ENCODE measurements at regions not wholly inside any gene's neighbourhood (a gene's known extent, or its start where the extent isn't known, plus 50 kb on each side); places are given as distances from the start of the nearest gene placed in this dataset.

GRCh38 chr15:95429345-95429744 lies 901.2 kb upstream of the NR2F2 start:
- no peak overlapping the region for H2AFZ ChIP-seq (ENCODE audit: low read length)
- no peak overlapping the region for H3K4me2 ChIP-seq (ENCODE audit: low read depth, low read length)
- DNase-seq = no peak
- no peak for TF ChIP-seq EZH2phosphoT487 (IDR thresholded peaks at IDR 0.05; ENCODE audit: low read length)
- no peak for TF ChIP-seq CTCF (IDR thresholded peaks at IDR 0.05; ENCODE audit: low read length)
- TF ChIP-seq EZH2 (optimal IDR thresholded peaks at IDR 0.05; ENCODE audit: low read depth, low read length) = no peak
- H3K9me2 ChIP-seq (replicated peaks; ENCODE audit: insufficient read depth, low read length) = no peaks in the 10 kb centered on the region
- no peak overlapping the region for H3K4me3 ChIP-seq (ENCODE audit: low read length)
- H3F3A ChIP-seq (ENCODE audit: insufficient read depth, low read length) = no peaks in the 10 kb centered on the region
- no peaks in the 10 kb centered on the region for H3K27me3 ChIP-seq (replicated peaks; ENCODE audit: insufficient read depth, low read length)
- no peaks in the 10 kb centered on the region for H3K4me1 ChIP-seq (ENCODE audit: low read length)
- H3K79me2 ChIP-seq (ENCODE audit: low read length) = no peaks in the 10 kb centered on the region
- no peaks in the 10 kb centered on the region for H3K36me3 ChIP-seq (replicated peaks; ENCODE audit: insufficient read depth, low read length)
- H3K9me3 ChIP-seq (replicated peaks; ENCODE audit: insufficient read depth, low read length) = no peaks in the 10 kb centered on the region
- H4K20me1 ChIP-seq (ENCODE audit: insufficient read depth, low read length) = no peaks in the 10 kb centered on the region
- no peak overlapping the region for H3K27ac ChIP-seq (ENCODE audit: low read length)
- no peak overlapping the region for H3K9ac ChIP-seq (ENCODE audit: low read length)

DNA sequence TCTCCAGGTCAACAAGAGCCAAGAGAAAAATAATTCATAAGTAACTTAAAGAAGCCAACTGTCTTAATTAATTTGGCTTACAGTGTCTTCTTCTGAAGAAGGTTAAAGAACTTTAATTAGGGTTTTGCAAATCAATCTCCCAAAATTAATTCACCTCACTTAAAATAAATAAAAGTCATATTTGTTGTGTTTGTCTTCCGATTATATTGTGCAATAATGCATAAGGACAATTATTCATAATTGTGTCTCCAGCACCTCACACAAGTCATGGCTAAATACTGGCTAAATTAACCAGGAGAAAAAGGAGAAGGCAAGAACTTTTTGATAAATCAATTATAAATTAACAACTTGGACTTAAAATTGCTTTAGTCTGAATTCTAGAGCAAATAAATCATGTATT lies 899.0 kb upstream of the NR2F2 start:
- Histone ChIP-seq H3K4me3 (ENCODE audit: low read length) (no peak overlapping the region), H3K9me3 (replicated peaks; ENCODE audit: insufficient read depth, low read length) (no peaks in the 10 kb centered on the region), H3K9ac (ENCODE audit: low read length) (no peak overlapping the region), H3K79me2 (ENCODE audit: low read length) (no peaks in the 10 kb centered on the region), H3K4me2 (ENCODE audit: low read depth, low read length) (no peak overlapping the region), H3K27ac (ENCODE audit: low read length) (no peak overlapping the region), H3K36me3 (replicated peaks; ENCODE audit: insufficient read depth, low read length) (no peaks in the 10 kb centered on the region), H2AFZ (ENCODE audit: low read length) (no peak overlapping the region), H4K20me1 (ENCODE audit: insufficient read depth, low read length) (no peaks in the 10 kb centered on the region), H3F3A (ENCODE audit: insufficient read depth, low read length) (no peaks in the 10 kb centered on the region), H3K27me3 (replicated peaks; ENCODE audit: insufficient read depth, low read length) (no peaks in the 10 kb centered on the region), H3K4me1 (ENCODE audit: low read length) (no peaks in the 10 kb centered on the region), H3K9me2 (replicated peaks; ENCODE audit: insufficient read depth, low read length) (no peaks in the 10 kb centered on the region)
- TF ChIP-seq EZH2phosphoT487 (IDR thresholded peaks at IDR 0.05; ENCODE audit: low read length) (no peak), EZH2 (optimal IDR thresholded peaks at IDR 0.05; ENCODE audit: low read depth, low read length) (no peak), CTCF (IDR thresholded peaks at IDR 0.05; ENCODE audit: low read length) (no peak)
- DNase-seq = no peak

- Histone ChIP-seq H3K36me3 (replicated peaks; ENCODE audit: insufficient read depth, low read length) (no peaks in the 10 kb centered on the region), H4K20me1 (ENCODE audit: insufficient read depth, low read length) (no peaks in the 10 kb centered on the region), H3K9ac (ENCODE audit: low read length) (no peak overlapping the region), H3K4me2 (ENCODE audit: low read depth, low read length) (no peak overlapping the region), H3K27ac (ENCODE audit: low read length) (no peak overlapping the region), H3K9me2 (replicated peaks; ENCODE audit: insufficient read depth, low read length) (no peaks in the 10 kb centered on the region), H3K9me3 (replicated peaks; ENCODE audit: insufficient read depth, low read length) (no peaks in the 10 kb centered on the region), H3F3A (ENCODE audit: insufficient read depth, low read length) (no peaks in the 10 kb centered on the region), H3K27me3 (replicated peaks; ENCODE audit: insufficient read depth, low read length) (no peaks in the 10 kb centered on the region), H2AFZ (ENCODE audit: low read length) (no peak overlapping the region), H3K4me3 (ENCODE audit: low read length) (no peak overlapping the region), H3K79me2 (ENCODE audit: low read length) (no peaks in the 10 kb centered on the region), H3K4me1 (ENCODE audit: low read length) (no peaks in the 10 kb centered on the region)
- TF ChIP-seq EZH2 (optimal IDR thresholded peaks at IDR 0.05; ENCODE audit: low read depth, low read length) (no peak), EZH2phosphoT487 (IDR thresholded peaks at IDR 0.05; ENCODE audit: low read length) (no peak)
- no peak for DNase-seq
Observed at GRCh38 chr15:95432878-95433405, 897.6 kb upstream of the NR2F2 start.

- Histone ChIP-seq H3K27ac (ENCODE audit: low read length) (no peak overlapping the region), H3K9ac (ENCODE audit: low read length) (no peak overlapping the region), H2AFZ (ENCODE audit: low read length) (no peak overlapping the region)
Observed at GRCh38 chr15:95439922-95440376, 890.6 kb upstream of the NR2F2 start.

More at GRCh38 chr15:95439922-95440376, 890.6 kb upstream of the NR2F2 start:
- H3F3A ChIP-seq (ENCODE audit: insufficient read depth, low read length) = no peaks in the 10 kb centered on the region
- peaks cover 9% of the 10 kb centered on the region; the same call in 1 of the 2 replicates for H3K27me3 ChIP-seq (replicated peaks; ENCODE audit: insufficient read depth, low read length)
- no peaks in the 10 kb centered on the region for H3K4me1 ChIP-seq (ENCODE audit: low read length)
- H3K36me3 ChIP-seq (replicated peaks; ENCODE audit: insufficient read depth, low read length) = no peaks in the 10 kb centered on the region
- no peaks in the 10 kb centered on the region for H3K9me3 ChIP-seq (replicated peaks; ENCODE audit: insufficient read depth, low read length)
- H3K79me2 ChIP-seq (ENCODE audit: low read length) = no peaks in the 10 kb centered on the region
- no peak for DNase-seq
- H3K4me2 ChIP-seq (ENCODE audit: low read depth, low read length) = no peak overlapping the region
- TF ChIP-seq EZH2phosphoT487 (IDR thresholded peaks at IDR 0.05; ENCODE audit: low read length) (no peak), EZH2 (optimal IDR thresholded peaks at IDR 0.05; ENCODE audit: low read depth, low read length) (no peak), CTCF (IDR thresholded peaks at IDR 0.05; ENCODE audit: low read length) (no peak)
- H4K20me1 ChIP-seq (ENCODE audit: insufficient read depth, low read length) = no peaks in the 10 kb centered on the region
- no peak overlapping the region for H3K4me3 ChIP-seq (ENCODE audit: low read length)
- H3K9me2 ChIP-seq (replicated peaks; ENCODE audit: insufficient read depth, low read length) = no peaks in the 10 kb centered on the region

Data from MM.1S (cell line).